ENCODE measurements at regions not wholly inside any gene's neighbourhood (a gene's known extent, or its start where the extent isn't known, plus 50 kb on each side); places are given as distances from the start of the nearest gene placed in this dataset.
"Not testable (repeated sequence)": the region's sequence is repeated elsewhere in the genome, so short reads cannot be mapped to it uniquely, and the experiment has no call there.

- no peak for DNase-seq (ENCODE audit: low spot score)
These were observed 421.9 kb upstream of the PRR20A start for GRCh38 chr13:56718791-56719190.

DNA sequence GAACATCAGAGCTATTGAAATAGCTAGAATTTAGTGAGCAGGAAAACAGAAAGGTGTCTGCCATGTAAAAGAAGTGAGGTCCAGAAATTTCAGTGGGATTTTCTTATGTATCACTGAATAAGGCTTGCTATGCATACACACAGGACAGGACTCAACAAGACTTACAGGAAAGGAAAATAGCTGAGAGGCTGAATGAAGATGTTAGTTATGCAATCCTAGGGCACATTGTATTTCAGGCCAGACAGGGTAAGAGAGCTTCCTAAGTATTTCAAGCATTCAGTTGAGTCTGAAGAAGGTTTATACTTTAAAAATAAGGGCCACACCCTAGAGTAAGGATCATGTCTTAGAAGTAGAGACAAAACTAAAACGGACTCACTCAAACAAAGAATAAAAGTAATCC is 419.9 kb upstream of the PRR20A start:
- no peak for DNase-seq (ENCODE audit: low spot score)

GRCh38 chr13:56735537-56735942 is 405.2 kb upstream of the PRR20A start:
- no peak for DNase-seq (ENCODE audit: low spot score)

DNA sequence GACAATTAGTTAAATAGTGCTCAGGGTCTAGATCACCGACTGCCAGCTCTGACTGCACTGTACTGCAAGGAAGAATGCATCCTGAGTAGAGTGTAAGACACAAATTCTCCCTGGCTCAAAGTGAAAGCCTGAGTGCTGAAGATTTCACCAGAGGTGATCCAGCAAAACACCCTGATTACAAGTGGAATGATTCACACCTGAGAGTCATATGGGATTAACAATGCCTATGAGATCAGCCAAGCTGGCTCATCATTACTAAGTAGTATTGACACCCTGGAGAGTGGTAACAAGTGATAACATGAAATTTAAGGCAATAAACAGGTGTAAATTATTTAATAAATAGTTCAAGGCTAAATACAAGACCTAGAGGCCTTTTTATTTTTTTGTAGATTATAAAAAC is 403.8 kb upstream of the PRR20A start:
- no peak for DNase-seq (ENCODE audit: low spot score)

DNA sequence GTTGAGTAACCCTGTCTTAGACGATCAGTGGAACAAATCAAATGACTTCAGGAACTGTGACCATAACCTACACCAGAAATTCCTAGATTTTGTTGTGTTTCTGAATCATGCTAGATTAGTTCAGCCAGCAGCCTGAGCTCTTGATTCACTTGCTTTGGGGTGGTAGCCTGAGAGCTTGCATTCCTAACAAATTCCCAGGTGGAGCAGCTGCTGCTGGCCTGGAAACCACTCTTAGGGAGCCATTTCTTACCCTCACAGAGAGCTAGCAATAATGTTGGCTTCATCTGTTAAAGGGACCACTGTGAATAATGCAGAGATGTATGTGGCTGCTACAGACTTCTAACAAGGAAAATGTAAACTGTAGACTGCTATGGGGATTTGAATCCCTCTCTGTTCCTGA is 388.1 kb upstream of the PRR20A start:
- no peak for DNase-seq (ENCODE audit: low spot score)

DNA sequence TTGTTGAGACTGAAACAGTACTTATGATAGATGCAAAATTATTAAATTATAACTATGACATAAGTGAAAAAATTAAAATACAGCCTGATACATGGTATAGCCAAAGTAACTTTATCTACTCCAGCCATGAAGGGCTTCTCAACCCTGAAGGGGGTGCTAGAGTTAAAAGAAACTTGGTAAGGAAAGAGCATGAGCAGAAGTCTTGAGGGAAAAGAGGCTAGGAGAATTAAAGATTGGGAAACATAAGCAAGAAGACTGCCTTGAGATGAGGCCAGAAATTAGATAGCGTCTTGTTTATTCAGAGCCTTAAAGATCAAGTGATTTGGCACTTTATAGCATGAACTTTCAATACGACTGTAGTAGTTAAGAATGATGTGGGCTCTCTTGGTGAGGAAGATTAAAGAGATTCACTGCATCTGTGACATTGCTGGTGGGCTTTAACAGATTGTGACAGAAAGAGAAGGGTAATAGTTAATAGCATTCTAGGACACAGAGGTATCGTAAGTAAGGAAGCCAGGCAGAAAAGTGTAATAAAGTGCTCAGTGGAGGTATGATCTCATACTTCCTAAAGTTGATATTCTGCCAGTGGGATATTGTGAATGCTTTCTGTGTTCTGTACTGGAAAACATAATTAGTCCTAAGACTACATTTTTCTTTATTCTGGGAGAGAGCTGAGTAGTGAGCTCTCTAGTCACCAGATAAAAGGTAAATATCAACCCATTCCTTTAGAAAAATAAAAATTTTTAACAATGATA is 385.4 kb upstream of the PRR20A start:
- no peak for DNase-seq (ENCODE audit: low spot score)

DNA sequence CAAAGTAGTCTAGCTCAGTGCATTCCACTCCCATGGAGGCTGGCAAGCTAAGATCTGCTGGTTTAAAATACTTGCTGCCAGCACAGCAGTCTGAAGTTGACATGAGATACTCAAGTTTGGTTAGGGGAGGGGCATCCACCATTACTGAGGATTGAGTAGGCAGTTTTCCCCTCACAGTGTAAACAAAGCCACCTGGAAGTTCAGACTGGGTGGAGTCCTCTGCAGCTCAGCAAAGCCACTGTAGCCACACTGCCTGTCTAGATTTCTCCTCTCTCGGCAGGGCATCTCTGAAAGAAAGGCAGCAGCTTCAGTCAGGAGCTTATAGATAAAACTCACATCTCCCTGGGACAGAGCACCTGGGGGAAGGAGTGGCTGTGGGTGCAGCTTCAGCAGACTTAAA is 377.4 kb upstream of the PRR20A start:
- not testable (repeated sequence) for DNase-seq (ENCODE audit: low spot score)

GRCh38 chr13:56773148-56773547 is 367.6 kb upstream of the PRR20A start:
- DNase-seq (ENCODE audit: low spot score): no peak

GRCh38 chr13:56789527-56789926 is 351.2 kb upstream of the PRR20A start:
- no peak for DNase-seq (ENCODE audit: low spot score)

GRCh38 chr13:56837161-56837560 is 303.6 kb upstream of the PRR20A start:
- DNase-seq (ENCODE audit: low spot score): no peak

- DNase-seq (ENCODE audit: low spot score): no peak
These were observed 289.9 kb upstream of the PRR20A start for GRCh38 chr13:56850852-56851251.

DNA sequence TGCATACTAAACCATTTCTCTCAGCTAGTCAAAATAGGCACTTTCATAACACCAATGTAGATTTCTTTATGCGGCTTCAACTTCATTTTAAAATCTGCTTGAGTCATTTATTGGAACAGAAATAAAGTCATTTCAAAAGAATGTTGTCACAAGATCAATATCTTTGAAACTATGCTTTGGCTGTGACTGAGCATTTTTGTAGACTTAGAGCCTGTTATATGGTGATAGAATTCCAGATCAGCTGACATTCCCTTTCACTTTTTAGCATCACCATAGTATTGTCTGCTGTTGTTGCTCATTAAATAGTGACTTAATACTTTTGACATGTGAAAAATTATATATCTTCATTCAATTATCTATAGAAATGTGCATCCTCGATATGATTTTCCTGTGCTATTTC is 279.2 kb upstream of the PRR20A start:
- DNase-seq (ENCODE audit: low spot score): no peak

GRCh38 chr13:56864451-56864850 is 276.3 kb upstream of the PRR20A start:
- DNase-seq (ENCODE audit: low spot score): no peak

GRCh38 chr13:56865416-56865815 is 275.3 kb upstream of the PRR20A start:
- no peak for DNase-seq (ENCODE audit: low spot score)

DNA sequence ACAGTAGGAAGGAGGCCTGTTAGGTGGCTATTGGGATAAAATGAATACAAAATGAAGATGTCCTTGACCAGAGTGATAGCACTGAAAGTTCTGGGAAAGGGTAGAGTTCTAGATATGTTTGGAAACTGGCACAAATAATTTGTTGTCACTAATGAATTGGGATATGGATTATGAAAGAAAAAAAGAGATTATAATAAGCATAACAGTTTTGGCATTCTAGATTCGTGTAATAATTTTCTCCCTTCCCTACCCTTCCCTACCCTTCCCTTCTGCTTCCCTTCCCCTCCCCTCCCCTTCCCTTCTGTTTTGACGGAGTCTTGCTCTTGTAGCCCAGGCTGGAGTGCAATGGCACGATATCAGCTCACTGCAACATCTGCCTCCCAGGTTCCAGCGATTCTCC is 271.0 kb upstream of the PRR20A start:
- no peak for DNase-seq (ENCODE audit: low spot score)

DNA sequence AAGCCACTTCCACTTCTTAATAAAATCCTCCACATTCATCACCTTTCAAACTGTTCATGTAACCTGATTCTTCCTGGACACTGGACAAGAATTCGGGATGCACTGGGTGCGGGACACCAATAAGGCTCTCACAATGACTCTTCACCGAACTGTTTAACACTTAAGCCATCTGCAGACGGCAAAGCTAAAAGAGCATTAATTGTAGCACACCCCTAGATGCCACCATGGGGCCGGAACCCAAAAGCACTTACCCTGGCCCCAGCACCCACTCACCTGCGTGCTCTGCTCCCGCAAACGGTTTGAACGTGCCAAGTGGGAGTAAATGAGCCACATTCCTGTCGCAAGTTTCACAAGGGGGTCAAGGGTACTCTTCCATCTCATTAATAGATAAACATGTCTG is 254.3 kb upstream of the PRR20A start:
- DNase-seq (ENCODE audit: low spot score): no peak

- DNase-seq (ENCODE audit: low spot score): no peak
These were observed 252.3 kb upstream of the PRR20A start for GRCh38 chr13:56888455-56888854.

DNA sequence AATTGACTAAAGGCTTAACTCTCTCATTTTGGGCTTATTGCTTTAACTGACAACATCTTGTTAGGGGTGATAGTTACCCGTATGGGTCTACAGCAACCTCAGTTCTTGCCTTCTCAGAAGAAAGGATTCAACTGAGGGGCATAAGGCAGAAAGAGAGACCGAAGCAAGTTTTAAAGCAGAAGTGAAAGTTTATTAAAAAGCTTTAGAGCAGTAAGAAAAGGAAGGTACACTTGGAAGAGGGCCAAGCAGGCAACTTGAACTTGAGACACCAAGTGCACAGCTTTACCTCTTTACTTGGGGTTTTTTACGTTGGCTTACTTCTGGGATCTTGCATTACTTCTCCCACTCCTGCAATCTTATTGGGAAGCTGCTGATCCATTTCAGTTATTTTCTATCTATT is 246.9 kb upstream of the PRR20A start:
- no peak for DNase-seq (ENCODE audit: low spot score)

GRCh38 chr13:56900549-56901279 is 240.0 kb upstream of the PRR20A start:
- no peak for DNase-seq (ENCODE audit: low spot score)

DNA sequence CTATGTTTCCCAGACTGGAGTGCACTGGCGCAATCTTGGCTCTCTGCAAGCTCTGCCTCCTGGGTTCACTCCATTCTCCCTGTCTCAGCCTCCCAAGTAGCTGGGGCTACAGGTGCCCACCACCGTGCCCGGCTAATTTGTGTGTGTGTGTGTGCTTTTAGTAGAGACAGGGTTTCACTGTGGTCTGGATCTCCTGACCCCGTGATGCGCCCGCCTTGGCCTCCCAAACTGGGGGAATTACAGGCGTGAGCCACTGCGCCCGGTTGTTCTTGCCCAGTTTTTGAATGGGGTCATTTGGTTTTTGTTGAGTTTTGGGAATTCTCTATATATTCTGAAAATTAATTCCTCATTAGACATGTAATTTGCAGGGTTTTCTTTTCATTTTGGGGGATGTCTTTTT is 238.4 kb upstream of the PRR20A start:
- no peak for DNase-seq (ENCODE audit: low spot score)

DNA sequence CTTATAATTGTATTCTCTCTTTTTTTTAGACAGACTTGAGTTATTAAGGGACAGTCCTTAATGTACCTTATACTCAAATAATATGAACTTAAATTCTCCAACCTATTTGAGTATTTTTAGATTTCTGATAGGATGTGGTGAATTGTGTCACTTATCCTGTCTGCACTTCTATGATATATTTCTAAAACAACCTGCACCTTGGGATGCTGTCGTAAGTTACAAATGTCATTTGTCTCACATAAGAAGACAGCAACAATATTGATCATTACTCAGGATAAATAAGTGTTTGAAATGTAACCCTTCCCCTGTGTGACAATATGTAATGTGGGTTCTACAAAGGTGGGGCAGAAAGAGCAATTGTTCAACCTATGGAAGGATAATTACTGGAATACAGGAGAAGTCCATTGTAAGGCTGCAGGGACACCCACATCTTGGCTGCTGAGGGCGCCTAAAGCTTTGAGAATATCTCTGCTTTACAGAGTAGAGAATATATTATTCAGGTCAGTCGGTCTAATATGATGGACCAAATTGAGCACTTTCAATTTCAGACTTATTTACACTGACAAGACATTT is 236.9 kb upstream of the PRR20A start:
- DNase-seq (ENCODE audit: low spot score): no peak

DNA sequence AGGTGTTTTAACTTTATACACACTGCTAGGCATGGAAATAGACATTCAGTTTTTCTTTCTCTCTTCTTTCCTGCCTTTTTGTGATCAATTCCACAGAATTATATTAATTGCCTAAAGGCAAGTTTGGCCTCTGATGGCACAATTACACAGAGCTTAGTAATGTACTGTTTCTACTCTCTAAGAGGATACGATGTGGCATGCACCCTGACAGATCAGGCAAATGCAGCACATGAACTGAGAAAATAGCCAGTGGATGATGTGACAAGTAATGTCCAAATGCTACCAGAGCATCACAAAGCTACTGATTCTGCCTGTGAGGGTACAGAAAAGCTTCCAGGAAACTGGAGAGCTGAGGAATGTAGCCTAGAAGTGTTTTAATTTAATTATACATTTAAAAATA is 233.8 kb upstream of the PRR20A start:
- DNase-seq (ENCODE audit: low spot score): no peak

GRCh38 chr13:56907766-56908165 is 233.0 kb upstream of the PRR20A start:
- no peak for DNase-seq (ENCODE audit: low spot score)
